ENCODE measurements at regions not wholly inside any gene's neighbourhood (a gene's known extent, or its start where the extent isn't known, plus 50 kb on each side); places are given as distances from the start of the nearest gene placed in this dataset.

DNA sequence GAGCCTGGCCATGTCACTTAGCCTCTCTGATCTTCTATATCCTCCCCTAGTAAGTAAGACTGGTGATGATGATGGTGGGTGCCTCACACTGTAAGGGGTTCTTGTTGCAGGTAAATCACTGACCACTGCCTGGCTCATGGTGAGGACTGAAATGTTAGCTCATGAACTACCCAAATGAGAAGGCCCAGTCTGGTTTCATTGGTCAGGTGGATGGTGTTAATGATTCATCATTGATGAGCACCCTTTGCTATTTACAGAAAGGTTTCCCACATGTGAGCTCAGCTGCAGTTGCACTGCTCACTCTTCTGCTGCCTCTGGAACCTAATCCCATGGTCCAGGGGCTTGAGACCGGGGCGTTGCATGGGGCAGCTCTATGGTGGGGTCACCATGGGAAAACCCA, 417.7 kb downstream of the PRDM2 start:
- in situ Hi-C loops (cut with HindIII; ENCODE audit: extremely low pct_ligation_motif_present, low pct_unique_long_range_greater_than_20kb): no loop called here
- ChIA-PET POLR2A (no interaction called here), CTCF (ENCODE audit: low intra/inter-chr PET ratio, low total read pairs) (no interaction called here)
- ATAC-seq (no peak), FAIRE-seq (no peak), DNase-seq (ENCODE audit: low spot score) (no peak)
- H3K4me1 ChIP-seq (ENCODE audit: insufficient read depth, low read length): no peaks in the 10 kb centered on the region
- no peaks in the 10 kb centered on the region for H3K9me3 ChIP-seq (ENCODE audit: low read length)
- no peaks in the 10 kb centered on the region for H3K36me3 ChIP-seq (replicated peaks in 1 of 2; ENCODE audit: control insufficient read depth in 1 of 2, insufficient read depth in 2 of 2, low read length in 2 of 2)
- H3K4me2 ChIP-seq (ENCODE audit: low read depth, low read length): no peak overlapping the region
- no CpG with 5 or more reads among the region's 2 CpGs for WGBS (ENCODE audit: low lambda C conversion rate)
- no peaks in the 10 kb centered on the region for H4K20me1 ChIP-seq (ENCODE audit: insufficient read depth, low read length)
- no peaks in the 10 kb centered on the region for H3K79me2 ChIP-seq (ENCODE audit: insufficient read depth, low read length)
- BruUV-seq (replicated peaks): no TSS peak
- H2AFZ ChIP-seq (ENCODE audit: low read length): no peak overlapping the region
- TF ChIP-seq ZNF430 (CRISPR knock-in tag; IDR thresholded peaks at IDR 0.05) (no peak), ZSCAN9 (CRISPR knock-in tag; IDR thresholded peaks at IDR 0.05; ENCODE audit: borderline replicate concordance) (no peak), KLF15 (CRISPR knock-in tag; IDR thresholded peaks at IDR 0.05; ENCODE audit: borderline replicate concordance) (no peak), ATF2 (CRISPR knock-in tag; IDR thresholded peaks at IDR 0.05) (no peak), ZNF354B (CRISPR knock-in tag; IDR thresholded peaks at IDR 0.05) (no peak), ZNF782 (CRISPR knock-in tag; IDR thresholded peaks at IDR 0.05; ENCODE audit: borderline replicate concordance) (no peak), POGZ (CRISPR knock-in tag; IDR thresholded peaks at IDR 0.05) (no peak), ZNF20 (CRISPR knock-in tag; IDR thresholded peaks at IDR 0.05) (no peak), ZNF646 (CRISPR knock-in tag; IDR thresholded peaks at IDR 0.05) (no peak), SMC3 (IDR thresholded peaks at IDR 0.05; ENCODE audit: low read length) (no peak)
- no peak overlapping the region for H3K4me3 ChIP-seq (replicated peaks in 1 of 3; ENCODE audit: insufficient read depth in 1 of 3, low read depth in 2 of 3, low read length in 3 of 3)
- intact Hi-C loops (cut with micrococcal nuclease; ENCODE audit: unreplicated experiment): no loop called here
- H3K27me3 ChIP-seq (ENCODE audit: control insufficient read depth in 1 of 2, insufficient read depth in 2 of 2, low read length in 2 of 2): no peaks in the 10 kb centered on the region
- no peak overlapping the region for H3K27ac ChIP-seq (ENCODE audit: extremely low read length, insufficient read depth, low read length)
- H3K9ac ChIP-seq (ENCODE audit: insufficient read depth, low read depth, low read length): no peak overlapping the region
